ENCODE measurements at regions not wholly inside any gene's neighbourhood (a gene's known extent, or its start where the extent isn't known, plus 50 kb on each side); places are given as distances from the start of the nearest gene placed in this dataset.
"Not testable (repeated sequence)": the region's sequence is repeated elsewhere in the genome, so short reads cannot be mapped to it uniquely, and the experiment has no call there.

GRCh38 chr2:83970217-83970929, 488.7 kb downstream of the SUCLG1 start:
- DNase-seq (ENCODE audit: low spot score), result no peak
- no peak for TF ChIP-seq CTCF (IDR thresholded peaks at IDR 0.05; ENCODE audit: extremely low read depth, insufficient read depth, missing control alignments)
- in situ Hi-C loops (cut with MboI; ENCODE audit: low pct_unique_long_range_greater_than_20kb, low sequenced_read_pairs, unreplicated experiment), result no loop called here

DNA sequence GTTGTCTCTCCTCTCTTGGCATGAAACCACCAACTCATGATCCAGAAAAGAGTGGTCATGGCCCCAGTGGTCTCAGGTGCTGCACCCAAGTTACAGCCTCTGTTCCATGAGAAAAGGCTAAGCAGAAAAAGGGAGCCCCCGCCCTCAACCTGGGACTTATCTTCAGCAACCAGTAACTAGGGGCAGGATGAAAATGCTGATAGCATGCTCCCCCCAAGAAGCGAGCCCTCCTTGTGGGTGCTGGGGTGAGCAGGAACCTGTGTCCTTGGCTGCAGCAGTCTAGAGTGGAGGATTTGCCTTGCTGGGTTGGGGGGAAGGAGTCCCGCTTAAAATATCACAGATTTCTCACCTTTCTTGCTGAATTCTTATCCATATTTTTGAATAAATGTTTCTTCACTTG, 490.0 kb downstream of the SUCLG1 start:
- TF ChIP-seq CTCF (IDR thresholded peaks at IDR 0.05; ENCODE audit: extremely low read depth, insufficient read depth, missing control alignments), result no peak
- in situ Hi-C loops (cut with MboI; ENCODE audit: low pct_unique_long_range_greater_than_20kb, low sequenced_read_pairs, unreplicated experiment), result no loop called here
- DNase-seq (ENCODE audit: low spot score), result no peak

DNA sequence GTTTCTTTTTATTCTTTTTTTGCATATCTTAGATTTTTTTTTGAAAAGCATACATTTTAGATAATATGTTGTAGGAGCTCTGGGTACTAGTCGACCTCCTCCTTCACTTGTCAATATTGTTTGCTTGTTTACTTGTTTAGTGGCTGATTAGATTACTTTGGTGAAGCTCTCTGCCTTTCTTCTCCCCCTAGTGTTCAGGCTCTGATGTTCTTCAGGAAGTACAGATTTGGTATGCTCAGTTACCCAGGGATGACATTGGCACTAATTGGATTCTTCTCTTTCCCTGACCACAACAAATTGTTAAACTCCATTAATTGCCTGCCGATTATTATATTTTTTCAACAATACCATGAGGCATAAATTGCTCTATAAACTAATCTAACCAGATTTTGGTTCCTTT, 491.2 kb downstream of the SUCLG1 start:
- TF ChIP-seq CTCF (IDR thresholded peaks at IDR 0.05; ENCODE audit: extremely low read depth, insufficient read depth, missing control alignments), result no peak
- DNase-seq (ENCODE audit: low spot score), result no peak
- in situ Hi-C loops (cut with MboI; ENCODE audit: low pct_unique_long_range_greater_than_20kb, low sequenced_read_pairs, unreplicated experiment), result no loop called here

- DNase-seq (ENCODE audit: low spot score); in situ Hi-C loops (cut with MboI; ENCODE audit: low pct_unique_long_range_greater_than_20kb, low sequenced_read_pairs, unreplicated experiment): not testable (repeated sequence)
These were observed 492.1 kb downstream of the SUCLG1 start for GRCh38 chr2:83966946-83967345.

DNA sequence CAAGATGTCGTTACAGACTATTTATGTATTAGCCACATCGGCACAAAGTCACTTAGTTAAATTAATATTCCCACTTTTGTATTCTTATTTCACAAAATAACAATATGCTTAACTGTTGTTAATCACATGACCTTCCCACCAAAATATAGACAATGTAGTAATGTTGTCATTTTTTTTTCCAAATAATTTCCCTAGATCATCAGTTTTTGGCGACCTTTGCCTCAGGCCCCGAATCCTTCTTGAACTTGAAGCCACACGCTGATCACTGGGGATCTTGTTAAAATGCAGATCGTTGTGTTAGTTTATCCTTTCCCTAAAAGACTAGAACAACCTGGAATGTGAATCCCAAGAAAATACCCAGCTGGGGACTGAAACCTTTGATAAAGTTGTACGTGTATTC, 497.6 kb downstream of the SUCLG1 start:
- no peak for TF ChIP-seq CTCF (IDR thresholded peaks at IDR 0.05; ENCODE audit: extremely low read depth, insufficient read depth, missing control alignments)
- DNase-seq (ENCODE audit: low spot score), result no peak
- in situ Hi-C loops (cut with MboI; ENCODE audit: low pct_unique_long_range_greater_than_20kb, low sequenced_read_pairs, unreplicated experiment), result no loop called here

DNA sequence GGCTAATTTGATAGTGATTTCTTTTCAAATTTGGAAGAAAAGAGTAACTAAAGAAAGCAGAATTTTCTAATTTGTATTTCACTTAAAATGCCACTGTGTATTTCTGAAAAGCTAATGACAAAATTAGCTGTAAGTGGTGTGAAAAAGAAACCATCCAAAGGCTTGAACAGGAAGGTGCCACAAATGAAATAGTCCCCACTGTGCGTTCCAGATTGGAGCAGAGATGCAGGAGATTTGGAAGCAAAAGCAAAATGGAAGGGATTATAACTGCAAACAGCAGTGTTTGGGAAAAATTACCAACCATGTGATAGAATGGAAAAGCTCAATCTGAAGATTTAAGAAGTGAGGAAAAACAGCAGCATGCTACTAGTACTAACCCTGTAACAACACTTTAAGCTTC, 498.7 kb downstream of the SUCLG1 start:
- in situ Hi-C loops (cut with MboI; ENCODE audit: low pct_unique_long_range_greater_than_20kb, low sequenced_read_pairs, unreplicated experiment), result no loop called here
- no peak for TF ChIP-seq CTCF (IDR thresholded peaks at IDR 0.05; ENCODE audit: extremely low read depth, insufficient read depth, missing control alignments)
- DNase-seq (ENCODE audit: low spot score), result no peak

DNA sequence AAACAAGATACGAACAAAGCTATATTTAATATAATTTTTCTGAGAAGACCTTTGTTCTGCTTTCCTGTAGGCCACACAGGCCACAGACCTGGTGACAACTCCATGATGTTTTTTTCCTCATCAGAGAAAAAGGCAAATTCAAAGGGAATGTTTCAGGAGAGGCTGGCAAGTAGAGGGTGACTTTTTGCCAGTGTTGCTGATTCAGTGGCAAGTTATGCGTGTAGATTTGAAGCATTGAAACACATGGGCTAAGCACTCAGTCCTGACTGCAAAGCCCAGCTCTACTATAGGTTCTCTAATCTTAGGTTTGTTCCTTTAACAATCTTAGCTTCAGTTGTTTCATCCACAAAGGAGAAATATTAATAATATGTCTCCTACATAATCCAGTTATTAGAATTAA, 499.8 kb downstream of the SUCLG1 start:
- TF ChIP-seq CTCF (IDR thresholded peaks at IDR 0.05; ENCODE audit: extremely low read depth, insufficient read depth, missing control alignments), result no peak
- in situ Hi-C loops (cut with MboI; ENCODE audit: low pct_unique_long_range_greater_than_20kb, low sequenced_read_pairs, unreplicated experiment), result no loop called here
- DNase-seq (ENCODE audit: low spot score), result no peak

Data from GM13977 (cell line).